ENCODE measurements at regions not wholly inside any gene's neighbourhood (a gene's known extent, or its start where the extent isn't known, plus 50 kb on each side); places are given as distances from the start of the nearest gene placed in this dataset.

GRCh38 chr5:171622010-171622409, 163.6 kb upstream of the SMIM23 start:
- no peaks in the 10 kb centered on the region for H3K36me3 ChIP-seq (ENCODE audit: control insufficient read depth in 2 of 3, insufficient read depth in 3 of 3, low read length in 3 of 3)
- no peaks in the 10 kb centered on the region for H3K27me3 ChIP-seq (ENCODE audit: control insufficient read depth, insufficient read depth, low read length)
- no peak overlapping the region for H3K4me3 ChIP-seq (ENCODE audit: low read length in 3 of 3)
- H3K9ac ChIP-seq (ENCODE audit: low read length in 3 of 3), result no peak overlapping the region
- TF ChIP-seq CTCF (IDR thresholded peaks at IDR 0.05; ENCODE audit: borderline replicate concordance, extremely low read depth, insufficient read depth), result no peak
- intact Hi-C loops (cut with DNase I), result no loop called here
- H3K4me1 ChIP-seq (ENCODE audit: control insufficient read depth in 2 of 3, insufficient read depth in 2 of 3, low read depth in 1 of 3, low read length in 3 of 3), result no peaks in the 10 kb centered on the region
- DNase-seq (peak in 1 of 5 donors; percentile 30), FAIRE-seq (no peak)
- H3K27ac ChIP-seq (ENCODE audit: low read depth in 2 of 2, low read length in 2 of 2), result no peak overlapping the region
- H3K9me3 ChIP-seq (ENCODE audit: control insufficient read depth in 2 of 3, insufficient read depth in 1 of 3, low read length in 3 of 3), result no peaks in the 10 kb centered on the region

- intact Hi-C loops (cut with DNase I), result no loop called here
- FAIRE-seq, result no peak
Observed at GRCh38 chr5:171623107-171623506, 162.5 kb upstream of the SMIM23 start.

GRCh38 chr5:171623551-171624097, 162.0 kb upstream of the SMIM23 start:
- H3K9me3 ChIP-seq (ENCODE audit: control insufficient read depth in 2 of 3, insufficient read depth in 1 of 3, low read length in 3 of 3), result no peaks in the 10 kb centered on the region
- no peaks in the 10 kb centered on the region for H3K36me3 ChIP-seq (ENCODE audit: control insufficient read depth in 2 of 3, insufficient read depth in 3 of 3, low read length in 3 of 3)
- H3K9ac ChIP-seq (ENCODE audit: low read length in 3 of 3), result no peak overlapping the region
- TF ChIP-seq CTCF (IDR thresholded peaks at IDR 0.05; ENCODE audit: borderline replicate concordance, extremely low read depth, insufficient read depth), result no peak
- FAIRE-seq, result no peak
- peak in 4 of 5 donors; percentile 59 to 84 (median 76) for DNase-seq
- H3K4me1 ChIP-seq (ENCODE audit: control insufficient read depth in 2 of 3, insufficient read depth in 2 of 3, low read depth in 1 of 3, low read length in 3 of 3), result no peaks in the 10 kb centered on the region
- intact Hi-C loops (cut with DNase I), result no loop called here
- H3K27ac ChIP-seq (ENCODE audit: low read depth in 2 of 2, low read length in 2 of 2), result no peak overlapping the region
- H3K4me3 ChIP-seq (ENCODE audit: low read length in 3 of 3), result no peak overlapping the region
- no peaks in the 10 kb centered on the region for H3K27me3 ChIP-seq (ENCODE audit: control insufficient read depth, insufficient read depth, low read length)

More at GRCh38 chr5:171623107-171623506, 162.5 kb upstream of the SMIM23 start:
- H3K27me3 ChIP-seq (ENCODE audit: control insufficient read depth, insufficient read depth, low read length), result no peaks in the 10 kb centered on the region
- no peaks in the 10 kb centered on the region for H3K36me3 ChIP-seq (ENCODE audit: control insufficient read depth in 2 of 3, insufficient read depth in 3 of 3, low read length in 3 of 3)
- no peak overlapping the region for H3K4me3 ChIP-seq (ENCODE audit: low read length in 3 of 3)
- no peak for TF ChIP-seq CTCF (IDR thresholded peaks at IDR 0.05; ENCODE audit: borderline replicate concordance, extremely low read depth, insufficient read depth)
- no peak overlapping the region for H3K9ac ChIP-seq (ENCODE audit: low read length in 3 of 3)
- no peak for DNase-seq
- no peaks in the 10 kb centered on the region for H3K9me3 ChIP-seq (ENCODE audit: control insufficient read depth in 2 of 3, insufficient read depth in 1 of 3, low read length in 3 of 3)
- H3K27ac ChIP-seq (ENCODE audit: low read depth in 2 of 2, low read length in 2 of 2), result no peak overlapping the region
- H3K4me1 ChIP-seq (ENCODE audit: control insufficient read depth in 2 of 3, insufficient read depth in 2 of 3, low read depth in 1 of 3, low read length in 3 of 3), result no peaks in the 10 kb centered on the region

GRCh38 chr5:171624396-171624795, 161.2 kb upstream of the SMIM23 start:
- DNase-seq (peak in 3 of 5 donors; percentile 38 to 73 (median 72)), FAIRE-seq (no peak)
- H3K9ac ChIP-seq (ENCODE audit: low read length in 3 of 3), result no peak overlapping the region
- H3K27me3 ChIP-seq (ENCODE audit: control insufficient read depth, insufficient read depth, low read length), result no peaks in the 10 kb centered on the region
- no peak overlapping the region for H3K4me3 ChIP-seq (ENCODE audit: low read length in 3 of 3)
- no peaks in the 10 kb centered on the region for H3K36me3 ChIP-seq (ENCODE audit: control insufficient read depth in 2 of 3, insufficient read depth in 3 of 3, low read length in 3 of 3)
- no peak for TF ChIP-seq CTCF (IDR thresholded peaks at IDR 0.05; ENCODE audit: borderline replicate concordance, extremely low read depth, insufficient read depth)
- H3K4me1 ChIP-seq (ENCODE audit: control insufficient read depth in 2 of 3, insufficient read depth in 2 of 3, low read depth in 1 of 3, low read length in 3 of 3), result no peaks in the 10 kb centered on the region
- H3K9me3 ChIP-seq (ENCODE audit: control insufficient read depth in 2 of 3, insufficient read depth in 1 of 3, low read length in 3 of 3), result no peaks in the 10 kb centered on the region
- no peak overlapping the region for H3K27ac ChIP-seq (ENCODE audit: low read depth in 2 of 2, low read length in 2 of 2)
- intact Hi-C loops (cut with DNase I), result no loop called here
